HG02678 (cell line): ENCODE measurements at regions not wholly inside any gene's neighbourhood (a gene's known extent, or its start where the extent isn't known, plus 50 kb on each side); places are given as distances from the start of the nearest gene placed in this dataset.
"Not testable (repeated sequence)": the region's sequence is repeated elsewhere in the genome, so short reads cannot be mapped to it uniquely, and the experiment has no call there.

Experiments
- ATAC-seq: cut with Tn5 transposase; IDR thresholded peaks from one replicate; pipeline ENCODE4 v1.9.1; 2021; ENCODE audit warnings: mild to moderate bottlenecking, moderate library complexity; ENCODE audit not compliant: unreplicated experiment

GRCh38 chr12:127820271-127820670 is 446.7 kb upstream of the TMEM132C start:
- no peak for ATAC-seq

- no peak for ATAC-seq
Observed at GRCh38 chr12:127820846-127821245, 446.1 kb upstream of the TMEM132C start.

GRCh38 chr12:127822809-127823411 is 444.1 kb upstream of the TMEM132C start:
- ATAC-seq = no peak

GRCh38 chr12:127823801-127824200 is 443.2 kb upstream of the TMEM132C start:
- no peak for ATAC-seq

GRCh38 chr12:127829281-127830064 is 437.5 kb upstream of the TMEM132C start:
- no peak for ATAC-seq

GRCh38 chr12:127830065-127830460 is 436.9 kb upstream of the TMEM132C start:
- ATAC-seq = no peak

GRCh38 chr12:127830730-127831129 is 436.2 kb upstream of the TMEM132C start:
- ATAC-seq = no peak

GRCh38 chr12:127832172-127832571 is 434.8 kb upstream of the TMEM132C start:
- no peak for ATAC-seq

GRCh38 chr12:127836802-127837201 is 430.2 kb upstream of the TMEM132C start:
- not testable (repeated sequence) for ATAC-seq

- ATAC-seq = no peak
Observed at GRCh38 chr12:127857661-127858060, 409.3 kb upstream of the TMEM132C start.

- ATAC-seq = no peak
Observed at GRCh38 chr12:127860536-127860935, 406.4 kb upstream of the TMEM132C start.

- no peak for ATAC-seq
Observed at GRCh38 chr12:127861406-127861805, 405.6 kb upstream of the TMEM132C start.

GRCh38 chr12:127873306-127873705 is 393.7 kb upstream of the TMEM132C start:
- ATAC-seq = no peak

GRCh38 chr12:127881371-127882140 is 385.4 kb upstream of the TMEM132C start:
- no peak for ATAC-seq

GRCh38 chr12:127883013-127883412 is 384.0 kb upstream of the TMEM132C start:
- no peak for ATAC-seq

- no peak for ATAC-seq
Observed at GRCh38 chr12:127885954-127886750, 380.8 kb upstream of the TMEM132C start.

GRCh38 chr12:127886827-127887226 is 380.1 kb upstream of the TMEM132C start:
- no peak for ATAC-seq

- no peak for ATAC-seq
Observed at GRCh38 chr12:127888943-127889719, 377.8 kb upstream of the TMEM132C start.

- no peak for ATAC-seq
Observed at GRCh38 chr12:127893895-127894609, 372.9 kb upstream of the TMEM132C start.

- no peak for ATAC-seq
Observed at GRCh38 chr12:127896661-127897060, 370.3 kb upstream of the TMEM132C start.
